NOMO-1 (cell line): ENCODE measurements at regions not wholly inside any gene's neighbourhood (a gene's known extent, or its start where the extent isn't known, plus 50 kb on each side); places are given as distances from the start of the nearest gene placed in this dataset.
"Not testable (repeated sequence)": the region's sequence is repeated elsewhere in the genome, so short reads cannot be mapped to it uniquely, and the experiment has no call there.

Experiments
- DNase-seq, 2 experiments: peaks; one replicate each; lab custom pipeline; 2025; ENCODE audit not compliant: unreplicated experiment in 2 of 2; lab: John Stamatoyannopoulos, UW

- no peak for DNase-seq
Observed at GRCh38 chr21:24436236-24436635, 1171.0 kb downstream of the MRPL39 start.

GRCh38 chr21:24428591-24429199 lies 1178.6 kb downstream of the MRPL39 start:
- DNase-seq, result peak; percentile 24 to 55

GRCh38 chr21:24424776-24425175 lies 1182.5 kb downstream of the MRPL39 start:
- peak in 1 of 2 experiments; percentile 7 for DNase-seq

GRCh38 chr21:24423546-24423945 lies 1183.7 kb downstream of the MRPL39 start:
- DNase-seq, result no peak

GRCh38 chr21:24420689-24421088 lies 1186.6 kb downstream of the MRPL39 start:
- peak in 1 of 2 experiments; percentile 42 for DNase-seq

GRCh38 chr21:24419641-24420040 lies 1187.6 kb downstream of the MRPL39 start:
- not testable (repeated sequence) for DNase-seq

GRCh38 chr21:24418671-24419070 lies 1188.6 kb downstream of the MRPL39 start:
- DNase-seq, result no peak

GRCh38 chr21:24411429-24411828 lies 1195.9 kb downstream of the MRPL39 start:
- no peak for DNase-seq

- DNase-seq, result no peak
Observed at GRCh38 chr21:24403221-24403620, 1204.1 kb downstream of the MRPL39 start.

- no peak for DNase-seq
Observed at GRCh38 chr21:24395320-24395923, 1211.9 kb downstream of the MRPL39 start.

- DNase-seq, result no peak
Observed at GRCh38 chr21:24375201-24375600, 1232.1 kb downstream of the MRPL39 start.

GRCh38 chr21:24372506-24372905 lies 1234.8 kb downstream of the MRPL39 start:
- DNase-seq, result no peak

GRCh38 chr21:24369746-24370145 lies 1237.5 kb downstream of the MRPL39 start:
- no peak for DNase-seq

GRCh38 chr21:24369278-24369677 lies 1238.0 kb downstream of the MRPL39 start:
- DNase-seq, result no peak

- no peak for DNase-seq
Observed at GRCh38 chr21:24367936-24368335, 1239.3 kb downstream of the MRPL39 start.

- no peak for DNase-seq
Observed at GRCh38 chr21:24353492-24353891, 1253.8 kb downstream of the MRPL39 start.

GRCh38 chr21:24339406-24339805 lies 1267.9 kb downstream of the MRPL39 start:
- DNase-seq, result no peak

GRCh38 chr21:24336491-24336890 lies 1270.8 kb downstream of the MRPL39 start:
- DNase-seq, result no peak

GRCh38 chr21:24323536-24323935 lies 1283.7 kb downstream of the MRPL39 start:
- no peak for DNase-seq

GRCh38 chr21:24316277-24316922 lies 1290.9 kb downstream of the MRPL39 start:
- no peak for DNase-seq

- DNase-seq, result no peak
Observed at GRCh38 chr21:24310788-24311187, 1296.5 kb downstream of the MRPL39 start.

- no peak for DNase-seq
Observed at GRCh38 chr21:24308183-24308582, 1299.1 kb downstream of the MRPL39 start.
